ENCODE measurements at regions not wholly inside any gene's neighbourhood (a gene's known extent, or its start where the extent isn't known, plus 50 kb on each side); places are given as distances from the start of the nearest gene placed in this dataset.

GRCh38 chr12:87783467-87783866 is 245.7 kb downstream of the C12orf50 start:
- DNase-seq = no peak

GRCh38 chr12:87782838-87783237 is 246.4 kb downstream of the C12orf50 start:
- DNase-seq = no peak

DNA sequence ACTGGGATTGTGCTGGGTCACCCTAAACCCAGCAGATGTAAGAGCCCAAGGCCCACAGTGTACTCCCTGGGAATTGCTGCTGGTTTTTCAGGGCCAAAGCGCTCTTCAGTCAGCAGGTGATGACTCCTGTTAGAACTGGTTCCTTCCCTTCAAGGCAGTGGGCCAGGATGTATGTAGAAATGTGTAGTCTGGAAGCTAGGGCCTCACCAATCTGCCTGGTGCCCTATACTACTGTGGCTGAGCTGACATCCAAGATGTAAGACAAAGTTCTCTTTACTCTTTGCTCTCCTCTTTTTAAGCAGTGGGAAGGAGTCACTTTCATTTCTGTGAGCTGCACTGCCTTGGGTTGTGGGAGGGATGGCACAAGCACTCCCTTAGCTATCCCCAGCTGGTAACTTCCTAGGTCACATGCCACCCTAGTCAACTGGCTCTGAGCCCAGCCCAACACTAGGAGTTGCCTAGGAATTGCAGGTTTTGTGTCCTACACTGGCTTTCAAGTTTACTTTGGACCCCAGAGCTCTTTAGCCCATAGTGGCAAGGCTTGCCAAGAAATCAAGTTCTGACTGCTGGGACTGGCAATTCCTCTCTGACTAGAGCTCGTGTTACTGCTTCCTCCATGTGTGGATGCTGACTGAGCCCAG is 249.2 kb downstream of the C12orf50 start:
- DNase-seq = peak; percentile 62

DNA sequence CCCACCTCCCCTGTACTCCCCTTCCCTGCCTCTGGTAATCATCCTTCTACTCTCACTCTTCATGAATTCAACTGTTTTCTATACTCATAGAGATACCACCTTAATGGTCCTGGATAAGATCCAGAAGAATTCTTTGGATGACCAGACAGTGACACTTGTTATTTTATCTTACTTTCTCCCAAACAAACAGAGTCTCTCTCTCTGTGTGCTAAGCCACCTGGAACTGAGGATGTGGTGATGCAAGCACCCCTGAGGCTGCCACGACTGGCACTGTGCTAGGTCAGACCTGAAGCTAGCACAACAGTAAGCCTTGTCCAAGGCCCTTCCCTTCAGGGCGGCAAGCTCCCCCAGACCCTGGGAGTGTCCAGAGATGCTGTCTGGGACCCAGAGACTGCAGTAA is 250.2 kb downstream of the C12orf50 start:
- DNase-seq = peak; percentile 98

- DNase-seq = peak; percentile 26
Measured at GRCh38 chr12:87778065-87778464, 251.1 kb downstream of the C12orf50 start.

DNA sequence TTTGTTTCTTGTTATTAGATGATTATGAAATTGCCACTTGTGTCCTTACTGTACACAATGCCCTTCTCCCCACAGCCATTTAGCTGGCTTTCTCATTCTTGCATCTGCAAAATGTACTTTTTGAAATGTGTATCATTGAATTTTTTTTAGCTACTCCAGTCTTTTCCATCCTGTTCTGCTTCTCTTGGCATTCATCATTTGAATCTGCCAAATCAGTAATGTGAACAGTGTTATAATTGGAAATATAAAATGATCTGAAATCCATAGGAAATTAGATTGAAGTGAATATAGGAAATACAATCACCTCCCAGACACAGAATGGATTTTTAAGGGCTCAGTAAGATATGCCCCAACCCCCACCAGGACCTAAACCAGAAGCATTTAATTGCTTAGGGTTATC is 253.4 kb downstream of the C12orf50 start:
- peak; percentile 71 for DNase-seq

DNA sequence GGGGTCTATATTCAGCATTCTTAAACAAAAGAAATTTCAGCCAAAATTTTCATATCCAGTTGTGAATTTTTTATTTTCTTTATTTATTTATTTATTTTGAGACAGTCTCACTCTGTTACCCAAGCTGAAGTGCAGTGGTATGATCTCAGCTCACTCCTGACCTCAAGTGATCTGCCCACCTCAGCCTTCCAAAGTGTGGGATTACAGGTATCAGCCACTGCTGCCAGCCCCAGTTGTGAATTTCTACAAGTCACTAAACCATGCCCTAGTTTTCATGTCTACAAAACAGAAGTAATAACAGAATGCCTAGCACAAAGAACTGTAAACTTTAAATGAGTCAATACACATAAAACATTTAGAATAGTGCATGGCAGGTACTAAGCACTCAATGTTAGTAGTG is 254.2 kb downstream of the C12orf50 start:
- DNase-seq = peak; percentile 70

- DNase-seq = no peak
Measured at GRCh38 chr12:87772401-87772800, 256.8 kb downstream of the C12orf50 start.

DNA sequence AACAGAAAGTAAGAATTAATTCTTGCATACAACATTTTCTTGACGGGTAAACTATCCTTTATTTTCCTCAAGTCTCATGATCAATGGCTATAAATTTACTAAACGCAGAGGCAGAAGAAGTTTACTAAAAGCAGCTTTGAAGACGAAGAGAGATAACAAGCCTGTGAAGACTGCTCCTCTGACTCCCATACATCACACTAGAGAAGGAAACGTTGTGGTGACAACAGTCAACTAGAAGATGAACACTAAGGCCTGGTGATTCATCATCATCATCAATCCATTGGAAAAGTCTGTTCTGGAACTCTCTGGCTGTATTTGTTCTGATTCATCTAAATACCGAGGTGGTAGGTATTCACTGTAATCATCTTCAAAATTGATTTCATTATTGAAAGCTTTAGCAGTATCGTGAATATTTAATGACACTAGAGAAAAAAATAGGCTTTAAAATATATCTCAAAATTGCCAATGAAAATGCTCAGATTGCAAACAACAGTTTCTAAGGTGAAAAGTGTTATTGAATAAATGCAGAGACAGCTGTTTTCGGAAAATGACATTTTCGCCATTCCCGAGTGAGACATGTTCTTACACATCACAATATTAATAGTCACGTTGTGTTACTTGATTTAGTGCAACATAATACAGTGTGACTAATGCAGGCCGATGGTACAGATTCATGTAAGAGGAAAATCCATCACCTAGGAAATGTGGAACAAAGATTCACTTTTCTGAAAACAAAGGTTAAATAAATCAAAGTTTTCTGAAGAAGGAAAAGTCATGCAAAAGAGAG is 260.5 kb downstream of the C12orf50 start:
- no peak for DNase-seq

DNA sequence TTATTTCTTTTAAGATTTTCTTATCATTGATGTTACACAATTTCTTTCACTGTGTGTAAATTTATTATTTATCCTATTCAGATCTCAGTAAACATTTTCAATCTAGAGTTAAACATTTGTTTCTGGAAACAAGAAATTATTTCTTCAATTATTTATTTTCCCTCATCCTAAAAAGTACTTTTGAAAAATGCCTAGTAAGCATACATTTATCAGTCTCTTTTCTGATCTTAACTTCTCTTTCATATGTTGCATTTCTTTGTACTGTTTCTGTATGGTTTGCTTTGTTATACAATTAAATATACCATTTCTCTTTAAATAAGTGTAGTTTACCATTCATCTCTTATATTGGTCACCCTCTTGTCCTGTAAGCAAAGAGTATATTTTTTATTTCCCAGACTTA is 263.2 kb downstream of the C12orf50 start:
- DNase-seq = no peak

GRCh38 chr12:87760943-87761342 is 268.3 kb downstream of the C12orf50 start:
- DNase-seq = no peak

DNA sequence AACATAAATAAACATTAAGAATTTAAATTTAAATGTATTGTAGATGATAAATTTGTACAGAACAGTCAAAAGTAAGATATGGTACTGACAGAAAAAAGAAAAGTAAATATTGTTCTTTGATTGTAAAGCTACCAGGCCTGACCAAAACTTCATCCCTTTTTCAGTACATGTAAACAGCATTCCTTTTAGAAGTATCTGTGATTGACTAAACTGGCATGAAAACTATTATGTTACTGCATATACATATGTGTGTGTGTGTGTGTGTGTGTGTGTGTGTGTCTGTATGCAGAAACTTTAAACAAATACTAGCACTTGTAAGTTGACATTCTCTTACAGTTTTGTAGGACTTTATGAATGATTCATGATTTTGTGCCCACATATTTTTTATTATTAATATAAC is 270.9 kb downstream of the C12orf50 start:
- DNase-seq = no peak

- peak; percentile 19 for DNase-seq
Measured at GRCh38 chr12:87756721-87757120, 272.5 kb downstream of the C12orf50 start.

DNA sequence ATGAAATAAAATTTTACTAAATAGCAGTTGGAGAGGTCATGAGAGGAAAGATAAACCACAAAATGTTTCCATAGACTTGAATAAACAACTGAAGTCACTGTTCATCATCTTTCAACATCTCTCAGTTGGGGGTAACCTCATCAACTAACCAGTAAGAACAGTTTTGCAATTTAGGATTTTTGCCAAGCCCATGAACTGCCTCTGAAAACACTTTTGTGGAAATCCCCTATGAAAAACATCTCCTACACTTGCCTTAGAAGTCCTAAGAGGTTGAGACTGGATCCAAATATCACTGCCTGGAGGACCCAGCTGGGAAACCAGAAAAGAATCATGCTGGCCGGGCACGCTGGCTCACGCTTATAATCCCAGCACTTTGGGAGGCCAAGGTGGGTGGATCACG is 273.1 kb downstream of the C12orf50 start:
- DNase-seq = peak; percentile 98

DNA sequence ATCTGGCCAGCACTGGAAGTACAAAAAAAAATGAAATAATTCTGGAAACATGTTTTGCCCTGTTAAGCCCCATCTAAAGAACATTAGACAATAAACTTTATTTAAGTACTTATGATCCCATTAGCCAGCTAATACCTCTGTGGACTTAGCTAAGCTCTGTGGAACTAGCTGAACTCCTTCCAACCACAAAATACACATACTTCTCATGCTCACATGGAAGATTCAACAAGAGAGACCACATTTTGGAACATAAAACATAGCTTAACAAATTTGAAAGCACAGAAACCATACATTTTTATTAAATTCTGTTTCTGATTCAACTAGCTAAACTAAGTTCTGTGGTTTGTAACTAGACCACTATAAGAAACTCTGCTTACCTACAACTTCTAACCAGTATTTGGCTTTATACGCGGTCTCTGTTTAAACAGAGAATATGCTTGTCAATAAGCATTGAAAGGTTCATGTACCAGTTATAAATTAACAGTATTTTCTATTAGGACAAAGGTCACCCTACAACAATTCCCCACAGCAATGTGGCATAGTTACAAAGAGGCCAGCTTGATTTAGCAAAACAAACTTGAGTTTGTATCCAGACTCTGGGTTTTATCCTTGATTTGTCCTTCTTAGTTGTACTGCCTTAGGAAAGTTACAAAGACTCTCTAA is 300.1 kb downstream of the C12orf50 start:
- DNase-seq = no peak

GRCh38 chr12:87720967-87721366 is 308.2 kb downstream of the C12orf50 start:
- no peak for DNase-seq

- DNase-seq = no peak
Measured at GRCh38 chr12:87704374-87704773, 324.8 kb downstream of the C12orf50 start.

- DNase-seq = no peak
Measured at GRCh38 chr12:87690236-87690810, 338.9 kb downstream of the C12orf50 start.

DNA sequence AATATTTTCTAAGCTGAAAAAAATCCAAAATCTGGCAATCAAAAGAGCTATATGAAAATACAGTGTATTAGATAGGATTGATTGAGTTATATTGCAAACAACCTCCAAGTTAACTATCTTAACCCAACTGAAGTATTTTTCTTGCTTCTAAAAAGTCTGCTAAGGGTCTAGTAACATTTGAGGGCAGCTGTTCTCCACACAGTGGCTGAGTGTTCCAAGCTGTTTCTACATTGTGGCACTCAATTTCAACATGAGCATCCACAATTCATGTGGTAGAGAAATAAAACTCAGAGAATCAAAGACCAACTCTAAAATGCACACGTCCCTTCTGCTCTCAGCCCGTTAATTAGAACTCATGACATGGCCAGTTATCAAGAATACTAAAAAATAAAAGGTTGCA is 340.0 kb downstream of the C12orf50 start:
- DNase-seq = no peak

DNA sequence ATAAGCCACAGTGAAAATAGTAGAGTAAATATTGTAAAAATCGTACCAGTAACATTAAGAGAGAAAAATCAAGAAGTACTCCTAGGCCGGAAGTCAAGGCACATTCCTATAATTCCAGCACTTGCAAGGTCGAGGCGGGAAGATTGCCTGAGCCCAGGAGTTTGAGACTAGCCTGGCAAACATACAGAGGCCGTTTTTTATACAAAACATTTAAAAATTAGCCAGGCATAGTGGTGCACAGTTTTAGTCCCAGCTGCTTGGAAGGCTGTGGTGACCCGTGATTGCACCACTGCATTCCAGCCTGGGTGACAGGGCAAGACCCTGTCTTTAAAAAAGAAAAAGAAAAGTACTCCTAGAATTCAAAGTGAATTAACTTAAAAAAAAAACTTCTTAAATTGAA is 341.8 kb downstream of the C12orf50 start:
- DNase-seq = peak; percentile 59

- no peak for DNase-seq
Measured at GRCh38 chr12:87685696-87686095, 343.5 kb downstream of the C12orf50 start.

DNA sequence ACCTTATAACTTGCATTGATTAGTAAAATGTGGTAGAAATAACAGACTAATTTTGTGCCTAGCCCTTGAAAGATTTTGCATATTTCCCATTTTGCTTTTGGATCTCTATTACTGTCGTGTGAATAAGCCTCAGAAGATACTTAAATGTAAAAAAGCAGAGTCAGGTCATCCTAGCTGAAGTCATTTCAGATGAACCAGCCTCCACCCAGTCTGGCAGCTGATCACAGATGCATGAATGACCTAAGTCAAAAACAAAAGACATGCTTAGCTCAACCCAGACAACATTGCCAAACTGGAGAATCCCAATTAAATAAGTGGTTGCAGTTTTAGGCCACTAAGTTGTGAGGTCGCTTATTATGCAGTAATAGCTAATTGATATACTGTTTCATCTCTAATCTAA is 349.9 kb downstream of the C12orf50 start:
- DNase-seq = no peak

DNA sequence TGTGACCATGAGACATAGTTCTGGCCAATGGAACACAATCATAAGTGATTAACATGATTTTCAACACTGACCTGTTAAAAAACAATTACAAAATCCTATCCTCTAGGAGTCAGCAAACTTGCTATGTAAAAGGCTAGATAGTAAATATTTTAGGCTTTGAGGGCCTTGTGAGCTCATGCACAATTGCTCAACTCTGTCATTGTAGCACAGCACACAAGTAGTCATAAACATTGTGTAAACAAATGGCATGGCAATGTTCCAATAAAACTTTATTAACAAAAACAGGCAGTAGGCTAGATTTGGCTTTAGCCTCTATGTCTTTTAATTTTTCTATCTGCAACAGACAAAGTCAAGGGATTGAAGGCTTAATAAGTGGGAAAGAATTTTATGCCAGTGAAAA is 350.7 kb downstream of the C12orf50 start:
- DNase-seq = no peak

GRCh38 chr12:87676731-87677130 is 352.5 kb downstream of the C12orf50 start:
- no peak for DNase-seq

Data from kidney glomerular epithelial cell (primary cell).